Endothelial cell (in vitro differentiated cells): ENCODE measurements at regions not wholly inside any gene's neighbourhood (a gene's known extent, or its start where the extent isn't known, plus 50 kb on each side); places are given as distances from the start of the nearest gene placed in this dataset.

Experiments
- DNase-seq: peaks from one replicate; pipeline ENCODE4 v3.0.0; 2021; ENCODE audit warnings: low spot score
- H3K27ac Mint-ChIP-seq: one replicate; pipeline ENCODE4 v1.8.0; 2021; ENCODE audit warnings: mixed read lengths, inconsistent platforms; ENCODE audit not compliant: unreplicated experiment
- H3K27me3 Mint-ChIP-seq: one replicate; pipeline ENCODE4 v1.8.0; 2021; ENCODE audit warnings: mild to moderate bottlenecking, moderate library complexity, mixed read lengths, inconsistent platforms; ENCODE audit not compliant: unreplicated experiment
- H3K36me3 Mint-ChIP-seq: one replicate; pipeline ENCODE4 v1.8.0; 2021; ENCODE audit warnings: mild to moderate bottlenecking, low read depth, mixed read lengths, inconsistent platforms; ENCODE audit not compliant: unreplicated experiment
- H3K4me1 Mint-ChIP-seq: one replicate; pipeline ENCODE4 v1.8.0; 2021; ENCODE audit warnings: mild to moderate bottlenecking, mixed read lengths, inconsistent platforms; ENCODE audit not compliant: unreplicated experiment
- H3K4me3 Mint-ChIP-seq: one replicate; pipeline ENCODE4 v1.8.0; 2021; ENCODE audit warnings: mild to moderate bottlenecking, mixed read lengths, inconsistent platforms; ENCODE audit not compliant: unreplicated experiment
- H3K9me3 Mint-ChIP-seq: one replicate; pipeline ENCODE4 v1.8.0; 2021; ENCODE audit warnings: mixed read lengths, inconsistent platforms; ENCODE audit not compliant: unreplicated experiment
- TF ChIP-seq, protein P1 (sequence below): fragments of 200-600 bp; sonication (generic); IDR thresholded peaks from one replicate; pipeline ENCODE4 v1.5.0; 2021; ENCODE audit warnings: antibody characterized with exemption; ENCODE audit not compliant: unreplicated experiment

- TF ChIP-seq, protein P1, sequence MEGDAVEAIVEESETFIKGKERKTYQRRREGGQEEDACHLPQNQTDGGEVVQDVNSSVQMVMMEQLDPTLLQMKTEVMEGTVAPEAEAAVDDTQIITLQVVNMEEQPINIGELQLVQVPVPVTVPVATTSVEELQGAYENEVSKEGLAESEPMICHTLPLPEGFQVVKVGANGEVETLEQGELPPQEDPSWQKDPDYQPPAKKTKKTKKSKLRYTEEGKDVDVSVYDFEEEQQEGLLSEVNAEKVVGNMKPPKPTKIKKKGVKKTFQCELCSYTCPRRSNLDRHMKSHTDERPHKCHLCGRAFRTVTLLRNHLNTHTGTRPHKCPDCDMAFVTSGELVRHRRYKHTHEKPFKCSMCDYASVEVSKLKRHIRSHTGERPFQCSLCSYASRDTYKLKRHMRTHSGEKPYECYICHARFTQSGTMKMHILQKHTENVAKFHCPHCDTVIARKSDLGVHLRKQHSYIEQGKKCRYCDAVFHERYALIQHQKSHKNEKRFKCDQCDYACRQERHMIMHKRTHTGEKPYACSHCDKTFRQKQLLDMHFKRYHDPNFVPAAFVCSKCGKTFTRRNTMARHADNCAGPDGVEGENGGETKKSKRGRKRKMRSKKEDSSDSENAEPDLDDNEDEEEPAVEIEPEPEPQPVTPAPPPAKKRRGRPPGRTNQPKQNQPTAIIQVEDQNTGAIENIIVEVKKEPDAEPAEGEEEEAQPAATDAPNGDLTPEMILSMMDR: no peak
- Mint-ChIP-seq H3K27me3 (peaks cover 9% of the 10 kb centered on the region), H3K27ac (no peak overlapping the region), H3K36me3 (peaks cover 4% of the 10 kb centered on the region), H3K9me3 (no peaks in the 10 kb centered on the region), H3K4me1 (no peaks in the 10 kb centered on the region), H3K4me3 (no peak overlapping the region)
- no peak for DNase-seq
Measured at GRCh38 chr20:51329845-51330244, 212.7 kb downstream of the NFATC2 start.

- no peaks in the 10 kb centered on the region for H3K9me3 Mint-ChIP-seq
- TF ChIP-seq, protein P1: no peak
- no peaks in the 10 kb centered on the region for H3K36me3 Mint-ChIP-seq
- peaks cover 12% of the 10 kb centered on the region for H3K27me3 Mint-ChIP-seq
- H3K4me3 Mint-ChIP-seq: no peak overlapping the region
- no peak for DNase-seq
- no peaks in the 10 kb centered on the region for H3K4me1 Mint-ChIP-seq
- no peak overlapping the region for H3K27ac Mint-ChIP-seq
Measured at GRCh38 chr20:51327251-51327841, 215.2 kb downstream of the NFATC2 start.

DNA sequence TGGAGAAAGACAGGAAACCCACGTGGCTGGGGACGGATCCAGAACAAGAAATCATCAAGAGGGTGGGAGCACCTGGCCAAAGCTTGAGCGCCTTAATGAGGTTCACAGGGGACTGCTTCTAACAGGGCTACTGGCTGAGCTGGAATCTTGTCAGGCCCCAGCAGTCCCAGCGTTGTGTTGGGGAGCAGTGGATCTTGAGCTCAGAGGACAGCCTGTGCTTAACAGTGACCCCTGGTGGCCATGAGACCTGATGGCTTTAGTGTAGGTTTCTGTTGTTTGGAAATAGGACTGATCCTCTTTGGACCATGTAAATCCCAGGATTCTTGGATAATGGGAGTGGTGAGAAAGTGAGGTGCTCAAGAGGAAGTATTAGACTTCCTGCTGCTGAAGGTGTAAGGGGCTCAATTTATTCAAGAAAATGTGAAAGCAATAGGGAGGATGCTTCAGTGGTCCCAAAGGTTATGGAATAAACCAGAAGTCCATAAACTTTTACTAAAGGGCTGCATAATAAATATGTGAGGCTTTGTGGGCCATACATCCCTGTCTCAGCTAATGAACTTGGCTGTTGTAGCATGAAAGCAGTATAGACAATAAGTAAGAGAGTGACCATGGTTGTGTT lies 216.2 kb downstream of the NFATC2 start:
- TF ChIP-seq, protein P1: peak; percentile 41
- no peaks in the 10 kb centered on the region for H3K4me1 Mint-ChIP-seq
- H3K9me3 Mint-ChIP-seq: no peaks in the 10 kb centered on the region
- DNase-seq: peak; percentile 39
- H3K4me3 Mint-ChIP-seq: no peak overlapping the region
- H3K27me3 Mint-ChIP-seq: peaks cover 13% of the 10 kb centered on the region
- H3K36me3 Mint-ChIP-seq: no peaks in the 10 kb centered on the region
- no peak overlapping the region for H3K27ac Mint-ChIP-seq

DNA sequence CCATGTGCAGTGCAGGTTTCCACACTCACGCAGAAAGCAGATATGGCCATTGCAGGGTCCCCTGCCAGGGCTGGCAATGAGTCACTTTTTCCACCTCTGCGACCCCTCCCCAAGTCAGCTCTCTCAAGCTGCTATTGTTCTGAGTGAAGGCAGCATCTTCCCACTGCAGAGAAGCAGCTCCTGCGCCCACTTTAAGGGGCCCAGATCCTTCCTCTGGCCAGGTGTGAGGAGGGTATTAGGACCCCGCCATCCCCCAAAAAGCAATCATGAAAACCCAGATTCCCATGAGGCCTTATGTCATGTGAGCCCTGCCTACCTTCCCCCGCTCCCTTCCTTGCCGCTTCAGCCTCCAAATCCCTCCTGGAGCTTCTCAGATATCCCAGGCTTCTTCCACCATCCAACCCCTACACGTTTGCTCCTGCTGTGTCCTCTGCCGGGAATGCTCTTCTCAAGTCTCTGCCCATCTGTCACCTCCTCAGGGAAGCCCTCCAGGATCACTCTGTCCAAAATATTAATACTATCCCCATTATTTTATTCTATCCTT lies 220.3 kb downstream of the NFATC2 start:
- no peaks in the 10 kb centered on the region for H3K36me3 Mint-ChIP-seq
- no peak for DNase-seq
- TF ChIP-seq, protein P1: no peak
- no peak overlapping the region for H3K4me3 Mint-ChIP-seq
- no peaks in the 10 kb centered on the region for H3K9me3 Mint-ChIP-seq
- peaks cover 11% of the 10 kb centered on the region for H3K27me3 Mint-ChIP-seq
- H3K4me1 Mint-ChIP-seq: peaks cover 4% of the 10 kb centered on the region
- H3K27ac Mint-ChIP-seq: no peak overlapping the region

- H3K4me3 Mint-ChIP-seq: no peak overlapping the region
- no peak for DNase-seq
- no peak overlapping the region for H3K27ac Mint-ChIP-seq
- TF ChIP-seq, protein P1: no peak
- peaks cover 4% of the 10 kb centered on the region for H3K4me1 Mint-ChIP-seq
- peaks cover 13% of the 10 kb centered on the region for H3K27me3 Mint-ChIP-seq
- no peaks in the 10 kb centered on the region for H3K9me3 Mint-ChIP-seq
- H3K36me3 Mint-ChIP-seq: no peaks in the 10 kb centered on the region
Measured at GRCh38 chr20:51321343-51322163, 221.0 kb downstream of the NFATC2 start.
